ENCODE measurements at regions not wholly inside any gene's neighbourhood (a gene's known extent, or its start where the extent isn't known, plus 50 kb on each side); places are given as distances from the start of the nearest gene placed in this dataset.
"Not testable (repeated sequence)": the region's sequence is repeated elsewhere in the genome, so short reads cannot be mapped to it uniquely, and the experiment has no call there.

DNA sequence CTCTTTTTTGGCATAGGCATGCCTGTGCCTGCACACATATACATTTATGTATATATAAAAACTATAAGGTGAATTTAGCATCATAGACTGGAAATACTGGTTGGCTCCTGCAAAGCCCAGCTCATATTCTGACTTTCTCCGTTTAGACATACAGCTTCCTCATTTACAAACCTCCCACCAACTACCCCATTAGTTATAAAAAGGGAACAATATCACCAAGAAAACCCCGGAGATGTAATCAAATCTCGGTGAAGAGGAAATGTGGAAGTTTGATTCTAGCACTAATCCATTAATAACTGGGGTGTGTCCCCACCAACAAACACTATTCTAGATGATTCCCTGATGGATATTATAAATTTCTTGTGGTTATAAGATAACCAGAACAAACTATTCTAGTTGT, 517.7 kb upstream of the TBL1XR1 start:
- peak; percentile 78 for ATAC-seq

DNA sequence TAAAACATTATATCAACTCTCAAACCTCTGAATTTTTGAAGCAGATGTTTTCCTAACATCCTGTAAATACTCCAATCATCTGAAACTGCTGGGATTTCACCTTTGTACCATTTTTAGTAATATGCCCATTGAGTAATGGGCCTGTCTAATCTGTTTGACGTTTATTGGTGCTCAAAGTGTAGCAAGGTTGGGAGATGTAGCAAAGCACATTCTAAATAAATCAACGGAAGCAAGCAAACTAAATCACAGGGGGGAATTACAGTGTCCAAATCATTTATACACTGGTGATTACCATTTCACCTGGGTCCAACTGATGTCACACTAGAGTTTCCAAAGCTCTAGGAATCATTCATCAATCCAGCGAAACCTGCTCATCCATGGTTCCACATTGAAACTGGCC, 518.7 kb upstream of the TBL1XR1 start:
- ATAC-seq: no peak

DNA sequence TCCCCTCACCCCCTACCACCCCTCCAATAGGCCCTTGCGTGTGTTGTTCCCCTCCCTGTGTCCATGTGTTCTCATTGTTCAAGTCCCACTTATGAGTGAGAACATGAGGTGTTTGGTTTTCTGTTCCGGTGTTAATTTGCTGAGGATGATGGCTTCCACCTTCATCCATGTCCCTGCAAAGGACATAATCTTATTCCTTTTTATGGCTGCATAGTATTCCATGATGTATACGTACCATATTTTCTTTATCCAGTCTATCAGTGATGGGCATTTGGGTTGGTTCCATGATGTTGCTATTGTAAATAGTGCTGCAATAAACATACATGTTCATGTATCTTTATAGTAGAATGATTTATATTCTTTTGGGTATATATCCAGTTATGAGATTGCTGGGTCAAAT, 523.6 kb upstream of the TBL1XR1 start:
- not testable (repeated sequence) for ATAC-seq

DNA sequence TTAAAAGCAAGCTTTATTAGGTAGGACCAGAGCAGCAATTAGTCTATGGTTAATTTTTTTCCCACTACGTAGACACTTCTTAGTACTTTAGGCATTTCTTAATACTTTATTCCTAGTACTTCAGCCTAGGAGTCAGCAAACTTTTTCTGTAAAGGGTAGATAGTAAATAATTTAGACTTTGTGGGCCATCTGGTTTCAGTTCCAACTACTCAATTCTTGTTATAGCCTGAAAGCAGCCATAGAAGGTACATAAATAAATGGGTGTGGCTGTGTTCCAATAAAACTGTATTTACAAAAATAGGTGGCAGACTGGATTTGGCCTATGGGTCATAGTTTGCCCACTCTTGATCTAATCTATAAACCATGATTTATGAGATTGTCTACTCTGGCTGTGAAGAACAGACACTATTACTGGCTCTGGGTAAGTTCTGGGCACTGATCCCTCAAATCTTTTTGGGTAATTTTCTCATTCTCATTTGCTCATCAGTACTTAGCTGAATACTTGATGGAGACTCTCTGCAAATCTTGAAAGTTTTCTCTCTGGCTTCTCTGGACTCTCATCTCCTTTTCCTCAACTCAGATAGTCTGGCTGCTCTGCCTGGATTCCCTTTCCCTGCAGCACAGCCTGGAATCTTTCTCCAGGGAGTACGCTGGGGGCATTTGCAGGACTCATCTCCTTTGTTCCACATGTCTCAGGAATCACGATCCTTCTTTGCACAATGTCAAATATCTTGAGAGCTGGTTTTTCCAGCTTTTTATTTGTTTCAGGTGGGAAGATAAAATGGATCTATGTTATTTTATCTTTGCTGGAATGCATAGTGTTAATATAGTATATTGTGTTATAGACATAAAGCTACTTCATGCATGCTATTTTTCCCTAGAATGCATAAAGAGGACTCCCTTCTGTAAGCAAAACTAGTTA, 524.8 kb upstream of the TBL1XR1 start:
- no peak for ATAC-seq

DNA sequence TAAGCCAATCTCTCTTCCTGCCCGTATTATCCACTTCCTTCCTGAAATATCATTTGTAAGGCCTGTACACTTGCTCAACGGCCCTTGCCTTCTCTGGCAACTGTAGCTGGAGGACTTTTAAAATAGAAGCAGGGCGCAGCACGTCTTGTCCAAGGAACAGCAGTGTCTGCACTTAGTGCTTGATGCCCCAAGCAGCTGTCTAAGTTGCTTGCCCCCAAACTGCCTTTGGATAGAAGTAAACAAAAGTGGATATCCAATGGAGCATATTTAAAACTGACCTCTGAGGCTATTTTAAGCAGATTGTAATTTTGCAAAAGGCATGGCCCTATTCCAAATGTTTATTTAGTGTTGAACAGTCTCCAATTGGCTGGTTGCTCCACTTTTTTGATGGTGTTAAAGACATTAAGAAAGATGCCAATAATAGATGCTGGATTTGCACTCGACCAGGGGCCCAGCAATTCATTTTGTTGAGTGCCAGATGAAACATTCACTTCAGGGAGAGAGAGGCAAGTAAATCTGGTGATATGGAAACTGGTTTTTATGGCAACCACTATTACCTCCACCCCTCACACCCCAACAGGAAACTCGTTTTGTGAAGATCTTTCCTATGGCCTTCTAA, 526.8 kb upstream of the TBL1XR1 start:
- ATAC-seq: no peak

DNA sequence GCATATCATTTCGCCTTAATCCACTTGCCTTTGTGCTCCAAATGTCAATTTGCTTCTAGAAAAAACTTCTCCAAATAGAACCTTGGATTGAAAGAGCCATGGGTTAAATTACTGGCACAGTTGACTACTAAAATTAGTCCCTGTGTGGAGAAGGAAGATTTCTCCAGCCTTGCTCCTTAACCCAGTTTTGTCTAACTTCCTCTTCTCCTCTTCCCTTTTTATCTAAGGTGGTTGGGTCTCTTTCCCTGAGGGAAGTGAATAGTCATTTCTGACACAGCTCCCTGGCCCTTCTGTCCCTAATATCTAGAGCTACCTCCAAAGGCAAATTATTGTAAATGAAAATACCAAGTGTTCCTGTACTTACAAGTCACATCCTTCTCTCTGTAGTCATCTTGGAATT, 527.9 kb upstream of the TBL1XR1 start:
- ATAC-seq: no peak

DNA sequence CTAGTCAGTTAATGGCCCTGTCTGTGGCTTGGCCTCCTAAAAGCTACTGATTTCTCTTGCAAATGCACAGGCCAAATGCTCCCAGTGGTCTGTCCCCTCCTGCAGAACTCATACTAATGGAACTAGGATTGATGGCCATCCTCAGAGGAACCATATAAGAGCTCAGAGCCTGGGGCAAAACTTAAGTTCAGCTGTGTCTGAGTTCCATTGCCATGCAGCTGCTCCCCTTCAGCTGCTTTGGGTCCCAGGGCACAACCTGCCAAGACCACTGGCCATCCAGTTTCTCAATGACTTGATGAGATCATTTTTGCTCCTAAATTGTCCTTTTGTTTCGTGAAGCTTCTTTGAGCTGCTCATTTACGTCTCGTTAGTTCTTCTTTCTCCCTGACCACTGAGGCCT, 529.5 kb upstream of the TBL1XR1 start:
- ATAC-seq: no peak

DNA sequence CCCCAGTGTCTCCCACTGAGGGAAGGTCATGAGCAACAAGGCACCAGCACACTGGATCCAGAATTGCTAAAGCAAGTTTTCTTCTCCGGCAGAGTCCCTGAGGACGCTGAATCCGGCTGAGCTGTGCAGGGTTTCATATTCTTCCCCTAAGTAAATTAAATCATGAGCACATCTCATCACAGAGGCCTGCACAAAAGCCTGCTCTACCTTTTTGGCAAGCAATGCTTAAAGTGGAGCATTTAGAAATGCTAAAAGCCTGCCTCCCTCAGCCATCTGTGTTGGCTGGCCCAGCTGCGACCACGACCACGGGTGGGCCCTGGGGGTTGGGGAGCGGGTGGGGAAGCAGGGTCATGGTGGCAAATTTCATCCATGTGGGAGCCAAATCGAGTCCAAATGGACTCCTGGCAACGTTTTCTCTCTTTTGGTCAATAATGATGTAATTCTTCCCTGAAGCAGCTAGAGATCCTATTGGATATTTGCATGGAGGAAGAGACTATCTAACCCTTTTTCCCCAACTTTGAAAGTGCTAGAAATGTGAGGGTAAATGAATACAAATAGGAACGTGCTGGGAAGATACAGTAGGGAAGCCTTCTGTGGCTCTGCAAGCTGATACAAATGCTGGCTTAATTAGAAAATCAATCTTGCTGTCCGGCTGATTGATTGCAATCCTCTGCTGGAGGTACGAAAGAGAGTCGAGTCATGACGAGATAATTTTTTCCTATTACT, 532.8 kb upstream of the TBL1XR1 start:
- ATAC-seq: no peak

DNA sequence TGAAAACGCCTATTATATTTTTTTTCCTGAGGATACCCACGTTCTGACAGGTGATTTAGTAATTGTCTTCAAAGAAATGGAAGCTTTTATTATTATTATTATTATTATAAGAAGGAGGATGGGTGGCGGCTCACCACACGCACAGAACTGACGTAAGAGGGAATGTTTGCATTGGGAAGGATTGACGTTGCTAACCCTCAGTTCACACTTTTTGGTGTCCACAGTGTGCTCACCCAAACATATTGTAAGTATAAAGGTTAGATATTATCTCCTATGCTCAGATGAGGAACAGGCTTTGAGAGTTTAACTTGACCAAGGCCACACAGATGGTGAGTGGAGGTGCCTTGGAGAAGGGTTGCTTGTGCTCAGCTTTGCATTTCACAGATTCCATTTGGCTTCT, 533.5 kb upstream of the TBL1XR1 start:
- no peak for ATAC-seq

DNA sequence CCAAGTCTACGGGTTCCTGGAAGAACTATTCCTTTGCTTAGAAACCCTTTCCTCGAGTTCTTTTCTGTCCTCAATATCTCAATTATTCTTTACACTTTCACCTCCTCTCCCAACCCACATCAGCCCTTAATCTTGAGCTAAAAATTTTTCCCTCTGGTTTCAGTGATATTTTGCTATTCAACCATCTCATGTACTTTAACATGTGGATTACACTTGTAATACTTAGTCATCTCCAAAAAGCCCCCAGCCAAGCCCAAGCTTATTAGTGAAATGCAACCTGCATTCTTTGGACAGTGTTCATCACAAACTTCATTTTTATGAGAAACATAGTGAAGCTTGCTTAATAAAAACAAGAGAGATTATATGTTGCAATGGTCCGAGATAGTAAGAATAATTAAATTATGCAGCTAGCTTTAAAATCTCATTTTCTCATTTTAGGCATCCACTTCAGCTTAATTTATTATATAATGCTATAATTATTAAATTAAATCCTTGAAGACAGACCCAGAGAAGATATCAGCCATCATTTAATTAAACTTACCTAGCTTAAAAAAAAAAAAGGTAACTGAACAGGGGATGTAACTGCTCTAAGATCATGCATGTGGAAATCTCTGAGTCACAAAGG, 534.5 kb upstream of the TBL1XR1 start:
- no peak for ATAC-seq

DNA sequence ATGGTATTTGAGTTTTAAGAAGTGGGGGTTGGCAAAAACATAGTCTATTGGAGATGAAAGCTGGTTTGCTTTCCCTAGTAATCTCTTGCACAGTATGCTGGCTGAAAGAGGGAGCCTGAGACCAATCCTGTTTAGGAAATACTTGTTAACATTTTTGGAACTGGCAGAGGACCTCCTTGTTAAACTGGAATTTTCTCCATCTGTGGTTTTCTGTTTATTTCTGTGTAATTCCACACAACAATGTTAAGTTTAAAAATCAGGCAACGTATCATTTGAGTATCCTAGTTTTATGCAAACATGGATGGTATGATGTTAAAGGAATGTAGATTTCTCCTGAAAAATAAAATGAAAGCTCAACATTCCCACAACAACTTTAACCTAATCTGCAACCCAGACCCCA, 536.0 kb upstream of the TBL1XR1 start:
- no peak for ATAC-seq

DNA sequence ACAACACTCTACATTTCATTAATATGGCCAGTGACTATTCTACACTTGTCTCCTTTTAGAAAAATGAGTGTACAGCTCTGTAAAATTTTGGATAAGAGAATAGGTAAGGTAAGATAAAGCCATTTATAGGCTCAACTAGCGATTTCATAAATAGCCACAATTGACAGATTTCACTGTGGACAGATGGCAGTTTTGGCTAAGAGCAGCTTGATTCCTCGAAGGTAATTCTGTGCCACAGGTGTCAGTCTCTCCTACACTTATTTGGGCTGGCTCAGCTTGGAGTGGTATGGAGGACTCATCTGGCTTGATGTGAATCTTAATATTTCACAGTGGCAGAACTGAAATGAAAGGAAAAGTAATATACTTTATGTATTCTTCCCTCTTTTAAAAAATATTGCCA, 536.7 kb upstream of the TBL1XR1 start:
- no peak for ATAC-seq

DNA sequence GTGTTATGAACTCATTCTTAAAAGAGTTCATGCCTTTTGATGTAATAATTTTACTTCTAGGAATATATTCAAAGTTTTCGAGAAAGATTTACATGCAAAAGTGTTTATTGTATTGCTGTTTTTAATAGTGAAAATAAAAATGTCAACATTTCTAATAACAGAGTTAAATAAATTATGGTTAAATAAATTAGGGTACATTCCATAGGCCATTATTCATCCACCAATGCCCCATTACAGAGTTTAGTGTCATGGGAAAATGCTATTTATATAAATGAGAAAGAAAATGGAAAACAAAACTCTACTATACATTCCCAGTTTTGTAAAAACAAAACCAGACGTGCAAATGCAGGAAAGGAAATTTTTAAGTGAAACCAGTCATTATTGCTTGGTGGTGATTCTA, 538.1 kb upstream of the TBL1XR1 start:
- ATAC-seq: no peak

DNA sequence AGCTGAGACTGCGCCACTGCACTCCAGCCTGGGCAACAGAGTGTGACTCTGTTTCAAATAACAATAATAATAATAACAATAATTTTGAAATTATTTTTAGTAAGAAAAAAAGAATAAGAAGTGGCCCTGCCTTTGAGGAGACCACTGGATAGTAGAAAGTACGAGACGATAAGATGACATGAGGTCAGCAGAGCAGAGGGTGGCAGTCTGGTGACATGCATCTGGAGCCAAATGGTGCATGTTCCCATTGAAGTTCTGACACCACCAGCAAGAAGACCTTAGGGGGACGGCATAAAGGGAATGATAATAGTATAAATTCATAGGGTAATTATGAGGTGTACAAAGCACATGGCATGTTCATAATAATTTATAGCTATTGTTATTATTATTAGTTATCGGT, 542.2 kb upstream of the TBL1XR1 start:
- ATAC-seq: no peak

DNA sequence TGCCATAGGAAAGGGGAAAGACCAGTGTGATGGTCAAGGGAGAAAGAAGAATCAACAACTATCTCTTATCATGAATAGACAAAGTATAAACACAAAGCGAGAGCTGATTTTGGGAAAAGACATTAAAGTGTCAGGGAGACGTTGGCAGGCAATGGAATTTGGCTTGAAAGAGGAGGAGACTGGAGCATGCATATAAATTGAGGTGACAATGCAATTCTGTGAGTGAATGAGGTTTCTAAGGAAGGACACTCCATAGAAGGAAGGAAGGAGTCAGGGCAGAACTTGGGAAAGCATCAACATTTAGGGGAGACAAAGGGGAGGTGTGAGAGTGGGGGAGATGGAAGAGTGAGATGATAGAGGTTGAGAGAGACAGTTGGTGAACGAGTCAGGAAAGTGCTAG, 543.0 kb upstream of the TBL1XR1 start:
- ATAC-seq: no peak

DNA sequence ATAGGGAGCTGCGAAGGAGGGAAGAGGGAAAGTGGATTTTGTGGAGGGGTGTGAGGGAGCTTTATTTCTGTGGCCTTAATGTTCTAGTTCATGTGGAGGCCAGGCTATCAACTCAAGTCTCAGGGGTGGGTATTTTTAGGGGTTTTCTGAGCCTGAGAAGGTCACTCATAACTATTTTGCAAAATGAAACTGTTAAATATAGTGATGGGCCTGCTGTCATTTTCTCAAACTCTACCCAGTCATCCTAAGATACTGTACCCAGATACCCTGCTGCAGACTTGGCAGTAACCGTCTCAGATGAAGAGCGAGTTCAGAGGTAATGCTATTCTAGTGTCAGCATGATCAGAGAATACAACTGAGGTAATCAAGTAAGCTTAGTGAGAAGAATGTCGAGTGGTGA, 545.0 kb upstream of the TBL1XR1 start:
- no peak for ATAC-seq

DNA sequence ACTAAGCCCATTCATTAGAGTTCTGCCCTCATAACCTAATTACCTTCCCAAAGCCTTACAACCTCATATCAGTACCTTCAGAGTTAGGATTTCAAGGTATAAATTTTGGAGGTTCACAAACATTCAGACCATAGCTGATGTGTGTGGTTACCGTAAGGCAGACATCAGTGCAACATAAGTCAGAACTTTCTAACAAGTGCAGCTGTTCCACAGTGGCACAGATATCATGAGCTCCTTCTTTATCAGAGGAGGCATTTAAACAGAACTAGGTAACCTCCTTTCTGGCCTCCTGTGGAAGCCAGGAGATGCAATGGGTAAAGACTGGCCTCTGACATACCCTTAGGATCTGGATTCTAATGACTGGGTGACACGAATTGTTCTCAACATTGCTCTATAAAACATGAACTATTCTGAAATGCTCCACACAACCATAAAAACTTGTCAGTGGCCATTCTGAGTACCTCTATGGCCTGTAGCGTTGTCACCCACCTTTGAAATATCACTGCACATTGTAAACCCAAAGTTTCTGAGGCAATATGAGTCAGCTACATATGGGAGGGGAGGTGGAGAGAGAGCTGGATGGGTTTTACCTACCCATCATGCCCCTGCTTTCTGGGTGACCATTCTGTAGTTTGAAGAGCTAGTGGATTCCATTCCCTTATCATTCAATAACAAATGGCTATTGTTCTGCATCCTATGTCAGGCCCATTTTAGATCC, 546.0 kb upstream of the TBL1XR1 start:
- no peak for ATAC-seq

DNA sequence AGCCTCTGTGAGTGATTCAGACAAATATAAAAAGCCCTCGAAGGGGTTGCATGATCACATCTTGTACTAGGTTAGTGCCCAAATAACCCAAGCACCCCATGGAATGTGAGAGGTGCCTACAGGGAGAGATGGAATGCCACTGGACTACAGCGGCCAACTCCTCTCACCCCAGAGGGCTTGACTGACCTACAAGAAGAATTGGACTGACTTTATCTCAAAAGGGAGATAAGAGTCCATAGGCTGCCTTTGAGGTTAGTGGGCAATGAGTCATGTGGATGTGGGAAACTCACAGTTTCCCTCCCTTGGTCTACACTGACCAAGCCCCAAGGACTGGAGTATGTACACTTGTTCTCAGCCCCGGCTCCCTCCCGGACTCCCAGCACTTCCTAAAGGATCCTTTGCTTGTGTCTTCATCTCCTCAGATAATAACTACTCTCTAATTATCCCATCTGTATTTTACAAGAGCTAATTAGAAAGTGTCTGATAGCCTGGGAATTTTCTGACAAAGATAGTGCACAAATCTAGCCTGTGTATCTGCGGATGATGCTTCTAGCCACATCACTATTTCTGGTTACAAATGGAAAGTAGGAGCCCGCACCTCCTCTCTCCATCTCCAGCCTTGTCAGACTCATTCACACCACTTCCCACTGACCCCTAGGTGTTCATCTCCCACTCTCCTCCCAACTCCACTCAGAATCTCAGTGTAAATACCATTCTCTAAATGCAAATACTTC, 547.8 kb upstream of the TBL1XR1 start:
- no peak for ATAC-seq

DNA sequence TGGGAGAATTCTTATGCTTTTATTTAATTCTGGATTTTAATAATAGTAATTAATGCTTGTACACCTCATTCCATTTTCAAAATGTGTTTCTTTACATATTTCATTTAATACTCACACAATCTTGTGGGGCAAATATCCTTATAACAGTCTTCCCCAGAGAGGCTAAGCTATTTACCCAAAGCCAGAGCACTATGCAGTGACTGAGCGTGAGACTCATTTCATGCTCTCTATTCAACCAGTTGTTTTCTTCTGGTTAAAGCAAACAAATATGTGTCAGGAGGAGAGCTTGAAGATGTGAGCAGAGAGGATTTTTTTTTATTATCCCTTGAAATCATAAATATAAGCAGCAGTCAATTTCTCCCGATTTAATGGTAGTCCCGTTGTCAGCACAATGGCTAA, 548.3 kb upstream of the TBL1XR1 start:
- ATAC-seq: no peak

DNA sequence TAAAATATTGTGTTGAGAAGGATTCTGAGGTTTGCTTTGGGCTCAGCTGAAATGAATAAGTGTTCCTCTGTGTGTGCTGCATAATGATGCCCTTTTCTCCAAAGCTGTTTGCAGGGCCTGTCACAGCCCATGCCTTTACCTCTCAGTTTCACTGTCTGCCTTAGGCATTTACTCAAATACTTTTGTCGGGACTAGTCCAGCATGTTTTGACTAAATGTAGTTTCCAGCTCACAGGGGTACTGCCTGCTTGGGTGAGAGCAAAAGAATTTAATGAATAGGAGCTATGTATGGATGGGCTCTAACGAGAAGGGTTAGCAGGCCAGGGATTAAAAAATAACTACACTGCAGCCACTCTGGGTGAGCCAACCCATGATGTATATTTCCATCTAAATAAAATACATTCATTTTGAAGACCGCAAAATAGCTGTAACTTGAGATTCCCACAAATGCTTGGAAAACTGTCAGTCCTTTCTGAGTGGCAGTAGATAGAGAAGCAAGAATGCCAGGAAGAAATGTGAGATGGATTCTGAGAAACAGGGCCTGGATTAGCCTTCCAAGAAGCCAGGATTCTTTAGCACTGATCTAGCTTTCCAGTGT, 549.2 kb upstream of the TBL1XR1 start:
- ATAC-seq: peak; percentile 74

DNA sequence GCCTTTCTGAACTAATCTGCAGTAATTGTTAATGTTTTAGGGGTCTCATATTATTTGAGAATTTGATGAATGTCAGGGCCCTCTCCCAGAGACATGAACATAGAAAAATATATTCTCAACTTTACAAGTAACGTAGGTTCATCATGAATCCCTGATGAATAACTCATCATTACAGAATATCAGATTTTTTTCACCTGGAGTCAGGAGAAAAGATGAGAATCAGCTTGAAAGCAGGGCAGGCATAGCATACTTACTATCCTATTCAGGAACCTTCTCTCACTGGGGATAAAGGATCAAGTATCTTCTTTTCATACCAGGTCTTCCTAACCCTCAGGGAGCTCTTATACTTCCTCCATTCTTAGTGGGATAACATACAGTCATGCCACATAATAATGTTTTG, 552.6 kb upstream of the TBL1XR1 start:
- no peak for ATAC-seq
